ENCODE measurements at regions not wholly inside any gene's neighbourhood (a gene's known extent, or its start where the extent isn't known, plus 50 kb on each side); places are given as distances from the start of the nearest gene placed in this dataset.
"Not testable (repeated sequence)": the region's sequence is repeated elsewhere in the genome, so short reads cannot be mapped to it uniquely, and the experiment has no call there.

DNA sequence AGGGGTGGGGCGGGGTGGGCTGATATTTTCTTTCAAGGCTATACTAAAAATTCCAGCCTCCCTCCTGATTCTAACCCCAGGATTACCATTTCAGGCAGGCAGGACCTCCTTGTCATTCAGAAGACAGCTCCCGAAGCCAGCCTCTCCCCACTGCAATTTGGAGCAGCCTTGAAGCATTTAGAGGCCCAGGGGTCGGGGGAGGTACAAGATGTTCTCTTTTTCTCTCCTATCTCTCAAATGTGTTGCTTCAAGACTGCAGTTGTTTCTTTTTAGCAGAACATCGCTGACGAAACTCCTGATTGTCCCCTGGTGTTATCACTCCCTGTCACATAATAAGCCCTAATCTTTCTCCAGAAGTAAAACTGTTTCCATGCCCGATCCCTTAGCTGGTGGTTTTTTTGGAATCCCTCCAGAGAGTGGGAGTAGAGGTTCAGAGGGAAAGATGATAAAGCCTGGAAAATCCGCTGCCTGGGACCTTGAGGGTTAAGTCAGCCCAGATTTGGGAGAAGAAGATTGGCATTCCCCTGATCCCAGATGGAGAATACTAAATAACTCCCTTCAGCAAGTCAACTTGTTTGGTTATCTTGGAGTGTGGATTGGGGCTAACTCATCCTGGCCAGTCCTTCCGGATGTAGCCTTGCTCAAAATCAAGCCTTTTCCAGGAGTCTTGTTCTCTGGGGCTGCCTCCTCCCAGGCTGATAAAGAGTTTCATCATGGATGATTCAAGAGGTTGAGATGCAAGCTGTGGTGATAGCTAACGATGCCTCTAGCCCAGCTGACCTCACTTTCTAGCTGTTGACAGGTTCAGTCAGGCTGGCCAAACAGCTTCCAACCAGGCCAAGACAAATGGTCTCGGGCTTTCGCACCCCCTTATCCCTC is 71.3 kb downstream of the SOX9 start:
- Histone ChIP-seq H3K27me3 (replicated peaks; ENCODE audit: insufficient read depth, low read depth, low read length, poor library complexity) (no peaks in the 10 kb centered on the region), H3K36me3 (ENCODE audit: insufficient read depth, low read length, poor library complexity, severe bottlenecking) (no peaks in the 10 kb centered on the region), H3K27ac (ENCODE audit: low read depth, low read length, poor library complexity, severe bottlenecking) (no peak overlapping the region), H3K4me1 (ENCODE audit: insufficient read depth, low read length, poor library complexity, severe bottlenecking) (no peaks in the 10 kb centered on the region), H3K9me3 (ENCODE audit: low read depth, low read length, poor library complexity, severe bottlenecking) (no peaks in the 10 kb centered on the region), H3K4me3 (ENCODE audit: low read depth, low read length, poor library complexity, severe bottlenecking) (no peak overlapping the region)
- ChIA-PET POLR2A (ENCODE audit: low non-redundant PET) (no interaction called here), CTCF (interaction anchor here (0.8 kb wide), 1 partner anchor 1576 kb away, joined by 6 read pairs; no protein-coding TSS in a partner anchor)
- no TSS peak for BruUV-seq (replicated peaks)
- intact Hi-C loops (cut with micrococcal nuclease; ENCODE audit: unreplicated experiment) = no loop called here
- no peak for TF ChIP-seq EZH2 (IDR thresholded peaks at IDR 0.05; ENCODE audit: borderline replicate concordance, low read depth, low read length, poor library complexity, severe bottlenecking)
- TF ChIP-seq, protein P1, sequence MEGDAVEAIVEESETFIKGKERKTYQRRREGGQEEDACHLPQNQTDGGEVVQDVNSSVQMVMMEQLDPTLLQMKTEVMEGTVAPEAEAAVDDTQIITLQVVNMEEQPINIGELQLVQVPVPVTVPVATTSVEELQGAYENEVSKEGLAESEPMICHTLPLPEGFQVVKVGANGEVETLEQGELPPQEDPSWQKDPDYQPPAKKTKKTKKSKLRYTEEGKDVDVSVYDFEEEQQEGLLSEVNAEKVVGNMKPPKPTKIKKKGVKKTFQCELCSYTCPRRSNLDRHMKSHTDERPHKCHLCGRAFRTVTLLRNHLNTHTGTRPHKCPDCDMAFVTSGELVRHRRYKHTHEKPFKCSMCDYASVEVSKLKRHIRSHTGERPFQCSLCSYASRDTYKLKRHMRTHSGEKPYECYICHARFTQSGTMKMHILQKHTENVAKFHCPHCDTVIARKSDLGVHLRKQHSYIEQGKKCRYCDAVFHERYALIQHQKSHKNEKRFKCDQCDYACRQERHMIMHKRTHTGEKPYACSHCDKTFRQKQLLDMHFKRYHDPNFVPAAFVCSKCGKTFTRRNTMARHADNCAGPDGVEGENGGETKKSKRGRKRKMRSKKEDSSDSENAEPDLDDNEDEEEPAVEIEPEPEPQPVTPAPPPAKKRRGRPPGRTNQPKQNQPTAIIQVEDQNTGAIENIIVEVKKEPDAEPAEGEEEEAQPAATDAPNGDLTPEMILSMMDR (conservative IDR thresholded peaks at IDR 0.05; ENCODE audit: low read depth, low read length) = no peak
- DNase-seq (ENCODE audit: low spot score) = no peak

DNA sequence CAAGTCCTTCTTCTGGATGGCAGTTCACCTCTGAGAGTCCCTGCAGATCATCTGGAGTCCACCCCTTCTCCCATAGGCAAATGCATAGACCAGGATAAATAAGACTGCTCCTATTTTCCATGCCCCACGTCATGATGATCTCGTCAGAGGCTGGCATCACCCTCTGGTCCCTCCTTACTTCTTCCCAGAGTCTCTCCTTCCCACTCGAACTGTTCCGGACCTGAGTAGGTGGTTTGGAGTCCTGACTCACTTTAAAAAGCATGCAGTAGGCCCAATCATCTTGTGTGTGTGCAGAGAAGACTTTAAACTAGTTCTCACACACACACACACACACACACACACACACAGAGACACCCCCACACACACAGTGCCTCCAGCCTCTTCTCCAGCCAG is 72.0 kb downstream of the SOX9 start:
- H3K36me3 ChIP-seq (ENCODE audit: insufficient read depth, low read length, poor library complexity, severe bottlenecking) = no peaks in the 10 kb centered on the region

DNA sequence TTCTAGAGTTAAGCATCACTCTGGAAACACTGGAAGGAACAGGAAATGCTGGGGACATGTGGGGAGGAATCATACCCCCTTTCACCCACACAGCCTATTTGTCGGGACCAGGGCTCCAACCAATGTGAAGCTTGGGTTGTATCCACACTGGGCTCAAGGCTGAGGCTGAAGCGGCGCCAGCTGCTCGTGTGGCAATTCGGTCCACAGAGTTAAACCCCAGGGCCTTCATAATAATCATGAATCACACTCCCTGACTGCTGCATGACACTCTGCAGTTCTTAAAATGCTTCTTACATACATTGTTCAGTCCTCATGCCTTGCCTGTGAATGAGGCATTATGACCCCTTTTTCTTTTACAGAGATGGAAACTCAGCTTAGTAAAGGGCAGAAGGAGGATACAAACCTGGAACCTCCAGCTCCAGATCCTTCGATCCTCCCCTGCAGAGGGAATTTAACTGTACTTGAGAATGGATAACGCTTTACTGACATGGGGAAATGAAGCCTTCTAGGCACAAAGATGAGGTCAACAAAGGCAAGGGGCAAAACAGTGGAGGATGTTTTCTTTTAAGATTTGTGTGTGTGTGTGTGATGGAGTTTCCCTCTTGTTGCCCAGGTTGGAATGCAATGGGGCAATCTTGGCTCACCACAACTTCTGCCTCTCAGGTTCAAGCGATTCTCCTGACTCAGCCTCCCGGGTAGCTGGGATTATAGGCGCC is 72.7 kb downstream of the SOX9 start:
- H3K27me3 ChIP-seq (replicated peaks; ENCODE audit: insufficient read depth, low read depth, low read length, poor library complexity) = no peaks in the 10 kb centered on the region
- H3K9me3 ChIP-seq (ENCODE audit: low read depth, low read length, poor library complexity, severe bottlenecking) = no peaks in the 10 kb centered on the region
- H3K36me3 ChIP-seq (ENCODE audit: insufficient read depth, low read length, poor library complexity, severe bottlenecking) = no peaks in the 10 kb centered on the region
- TF ChIP-seq, protein P1 (conservative IDR thresholded peaks at IDR 0.05; ENCODE audit: low read depth, low read length) = no peak
- TF ChIP-seq EZH2 (IDR thresholded peaks at IDR 0.05; ENCODE audit: borderline replicate concordance, low read depth, low read length, poor library complexity, severe bottlenecking) = no peak
- POLR2A ChIA-PET (ENCODE audit: low non-redundant PET) = interaction anchor here (0.6 kb wide), 1 partner anchor 1266 kb away, joined by 3 read pairs; no protein-coding TSS in a partner anchor
- H3K4me1 ChIP-seq (ENCODE audit: insufficient read depth, low read length, poor library complexity, severe bottlenecking) = no peaks in the 10 kb centered on the region
- CTCF ChIA-PET = no interaction called here
- H3K27ac ChIP-seq (ENCODE audit: low read depth, low read length, poor library complexity, severe bottlenecking) = no peak overlapping the region
- no peak for DNase-seq (ENCODE audit: low spot score)
- no peak overlapping the region for H3K4me3 ChIP-seq (ENCODE audit: low read depth, low read length, poor library complexity, severe bottlenecking)
- intact Hi-C loops (cut with micrococcal nuclease; ENCODE audit: unreplicated experiment) = no loop called here
- BruUV-seq (replicated peaks) = no TSS peak

More for the DNA sequence above, 72.0 kb downstream of the SOX9 start:
- intact Hi-C loops (cut with micrococcal nuclease; ENCODE audit: unreplicated experiment) = no loop called here
- no peak overlapping the region for H3K4me3 ChIP-seq (ENCODE audit: low read depth, low read length, poor library complexity, severe bottlenecking)
- no peak overlapping the region for H3K27ac ChIP-seq (ENCODE audit: low read depth, low read length, poor library complexity, severe bottlenecking)
- H3K27me3 ChIP-seq (replicated peaks; ENCODE audit: insufficient read depth, low read depth, low read length, poor library complexity) = no peaks in the 10 kb centered on the region
- H3K9me3 ChIP-seq (ENCODE audit: low read depth, low read length, poor library complexity, severe bottlenecking) = no peaks in the 10 kb centered on the region
- no TSS peak for BruUV-seq (replicated peaks)
- CTCF ChIA-PET = no interaction called here
- H3K4me1 ChIP-seq (ENCODE audit: insufficient read depth, low read length, poor library complexity, severe bottlenecking) = no peaks in the 10 kb centered on the region
- POLR2A ChIA-PET (ENCODE audit: low non-redundant PET) = no interaction called here
- no peak for DNase-seq (ENCODE audit: low spot score)
- TF ChIP-seq EZH2 (IDR thresholded peaks at IDR 0.05; ENCODE audit: borderline replicate concordance, low read depth, low read length, poor library complexity, severe bottlenecking) = no peak
- TF ChIP-seq, protein P1 (conservative IDR thresholded peaks at IDR 0.05; ENCODE audit: low read depth, low read length) = no peak

DNA sequence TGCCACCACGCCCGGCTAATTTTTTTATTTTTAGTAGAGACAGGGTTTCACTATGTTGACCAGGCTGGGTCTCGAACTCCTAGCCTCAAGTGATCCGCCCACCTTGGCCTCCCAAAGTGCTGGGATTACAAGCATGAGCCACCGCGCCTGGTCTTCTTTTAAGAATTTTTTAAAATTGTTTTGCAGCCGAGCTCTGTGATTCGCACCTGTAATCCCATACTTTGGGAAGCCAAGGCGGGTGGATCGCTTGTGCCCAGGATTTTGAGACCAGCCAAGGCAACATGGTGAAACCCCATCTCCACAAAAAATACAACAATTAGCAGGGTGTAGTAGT is 73.3 kb downstream of the SOX9 start:
- H3K27me3 ChIP-seq (replicated peaks; ENCODE audit: insufficient read depth, low read depth, low read length, poor library complexity); CTCF ChIA-PET; H3K4me1 ChIP-seq (ENCODE audit: insufficient read depth, low read length, poor library complexity, severe bottlenecking); intact Hi-C loops (cut with micrococcal nuclease; ENCODE audit: unreplicated experiment); BruUV-seq (replicated peaks); H3K27ac ChIP-seq (ENCODE audit: low read depth, low read length, poor library complexity, severe bottlenecking); POLR2A ChIA-PET (ENCODE audit: low non-redundant PET); H3K36me3 ChIP-seq (ENCODE audit: insufficient read depth, low read length, poor library complexity, severe bottlenecking); H3K9me3 ChIP-seq (ENCODE audit: low read depth, low read length, poor library complexity, severe bottlenecking); H3K4me3 ChIP-seq (ENCODE audit: low read depth, low read length, poor library complexity, severe bottlenecking); DNase-seq (ENCODE audit: low spot score): not testable (repeated sequence)

All from A673 (cell line).